GM18508 (cell line): ENCODE measurements at regions not wholly inside any gene's neighbourhood (a gene's known extent, or its start where the extent isn't known, plus 50 kb on each side); places are given as distances from the start of the nearest gene placed in this dataset.
"Not testable (repeated sequence)": the region's sequence is repeated elsewhere in the genome, so short reads cannot be mapped to it uniquely, and the experiment has no call there.

Experiments
- ATAC-seq: cut with Tn5 transposase; IDR thresholded peaks from one replicate; pipeline ENCODE4 v1.9.1; 2021; ENCODE audit warnings: moderate number of reproducible peaks; ENCODE audit not compliant: insufficient read depth, unreplicated experiment

DNA sequence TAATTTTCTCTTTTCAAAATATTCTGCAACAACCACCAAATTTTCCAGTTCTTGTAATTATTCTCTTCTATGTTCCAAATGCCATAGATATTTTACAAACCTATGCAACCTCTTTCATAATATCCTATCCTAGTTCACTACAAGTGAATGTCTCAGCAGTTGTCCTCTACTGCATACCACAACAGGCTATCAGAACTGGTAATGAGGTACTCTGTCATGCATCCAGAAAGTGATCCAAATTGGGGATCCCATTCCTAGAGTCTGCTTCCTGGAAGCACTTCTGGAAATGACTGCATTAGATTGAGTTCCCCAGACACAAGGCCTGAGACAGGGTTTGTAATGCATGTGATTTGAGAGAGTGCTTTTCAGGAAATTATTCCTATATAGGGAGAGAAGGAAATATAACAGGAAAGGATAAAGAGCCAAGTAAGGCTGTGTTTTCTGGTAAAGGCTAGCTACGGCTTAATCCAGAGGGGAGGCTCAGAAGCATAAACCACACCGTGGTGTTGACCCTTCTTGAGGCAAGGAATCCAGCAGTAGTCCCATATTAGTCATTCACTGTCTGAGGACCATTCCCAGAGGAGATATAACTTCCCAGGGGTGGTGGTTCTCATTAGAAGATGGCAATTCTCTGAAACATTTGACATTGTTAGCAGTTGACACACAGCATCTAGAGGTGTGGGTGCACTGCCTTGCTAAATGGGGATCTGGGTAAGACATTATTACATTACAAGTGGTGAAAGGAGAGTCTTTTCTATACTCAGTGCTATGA is 80.3 kb upstream of the FST start:
- no peak for ATAC-seq

DNA sequence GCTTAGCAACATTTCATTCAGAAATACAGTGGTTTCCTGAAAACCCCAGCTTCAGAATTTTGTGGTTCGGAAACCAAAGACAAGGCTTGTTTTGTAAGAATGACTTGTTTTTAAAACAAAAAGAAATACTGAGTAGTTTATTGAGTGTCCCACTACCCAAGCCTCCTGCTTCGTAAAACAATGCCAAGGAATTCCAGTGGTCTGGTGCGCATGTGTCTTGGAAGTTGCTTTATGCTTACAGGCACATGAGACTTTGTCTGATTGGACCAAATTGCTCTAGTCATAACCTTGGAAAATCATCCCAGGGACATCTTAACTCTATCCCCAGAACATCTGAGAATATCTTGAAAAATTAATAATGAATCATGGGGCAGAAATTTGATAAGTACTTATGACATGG is 77.1 kb upstream of the FST start:
- no peak for ATAC-seq

DNA sequence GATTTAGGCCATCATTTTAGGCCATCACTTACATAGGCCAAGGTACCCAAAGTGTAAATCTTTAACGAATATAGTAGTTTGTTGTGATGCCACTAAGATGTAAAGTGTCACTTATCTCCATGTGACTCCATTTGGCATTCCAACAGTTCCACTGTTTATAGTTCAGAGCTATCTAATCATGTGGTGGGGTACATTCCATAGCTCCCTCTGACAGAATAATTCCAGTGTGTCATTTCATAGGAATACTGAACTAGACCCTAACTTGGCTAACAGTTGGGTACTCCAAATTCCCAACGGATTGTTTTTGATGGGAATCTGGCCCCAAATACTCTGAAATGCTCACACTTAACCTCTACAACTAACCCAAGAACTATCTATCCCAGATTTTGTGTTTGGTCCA is 76.7 kb upstream of the FST start:
- no peak for ATAC-seq

DNA sequence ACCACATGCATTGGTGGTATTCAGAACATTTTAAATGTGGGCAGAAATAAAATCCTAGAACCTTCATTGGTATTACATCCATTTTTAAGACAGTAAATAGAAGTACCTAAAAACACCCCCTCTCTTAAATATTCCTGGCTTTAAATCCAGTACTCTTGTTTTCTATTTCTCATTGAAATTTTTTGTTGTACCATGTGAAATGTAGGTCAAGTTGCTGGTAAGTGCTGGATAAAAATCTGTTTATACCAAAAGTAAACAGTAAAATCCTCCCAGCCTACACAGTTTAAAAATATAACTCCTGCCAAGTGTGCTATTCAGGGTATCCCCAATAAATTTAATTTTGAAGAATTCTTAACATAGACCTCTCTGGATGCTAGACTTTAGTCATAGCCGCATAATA is 75.0 kb upstream of the FST start:
- ATAC-seq = no peak

DNA sequence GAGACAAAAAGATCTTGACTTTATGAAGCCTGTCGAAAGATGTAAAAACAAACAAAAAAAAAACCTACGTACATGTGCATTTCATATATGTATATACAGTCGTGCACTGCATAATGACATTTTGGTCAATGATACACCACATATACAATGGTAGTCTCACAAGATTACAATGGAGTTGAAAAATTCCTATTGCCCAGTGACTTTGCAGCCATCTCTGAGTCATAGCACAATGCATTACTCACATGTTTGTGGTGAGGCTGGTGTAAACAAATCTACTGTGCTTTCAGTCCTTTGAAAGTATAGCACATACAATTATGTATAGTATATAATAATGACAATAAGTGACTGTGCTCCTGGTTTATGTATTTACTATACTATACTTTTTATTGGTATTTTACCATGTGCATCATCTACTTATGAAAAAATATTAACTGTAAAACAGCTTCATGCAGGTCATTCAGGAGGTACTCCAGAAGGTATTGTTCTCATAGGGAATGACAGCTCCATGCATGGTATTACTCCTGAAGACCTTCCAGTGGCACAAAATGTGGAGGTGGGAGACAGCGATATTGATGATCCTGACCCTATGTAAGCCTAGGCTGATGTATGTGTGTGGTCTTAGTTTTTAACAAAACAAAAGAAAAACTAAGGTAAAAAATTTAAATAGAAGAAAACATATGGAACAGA is 73.7 kb upstream of the FST start:
- ATAC-seq = no peak

DNA sequence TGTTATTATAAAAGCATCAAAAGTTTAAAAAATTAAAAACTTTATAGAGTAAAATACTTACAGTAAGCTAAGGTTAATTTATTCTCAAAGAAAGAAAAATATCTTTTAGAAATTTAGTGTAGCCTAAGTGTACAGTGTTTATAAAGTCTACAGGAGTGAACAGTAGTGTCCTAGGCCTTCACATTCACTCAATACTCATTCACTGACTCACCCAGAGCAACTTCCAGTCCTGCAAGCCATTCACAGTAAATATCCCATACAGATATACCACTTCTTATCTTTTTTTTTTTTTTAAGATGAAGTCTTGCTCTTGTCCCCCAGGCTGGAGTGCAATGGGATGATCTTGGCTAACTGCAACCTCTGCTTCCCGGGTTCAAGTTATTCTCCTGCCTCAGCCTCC is 73.1 kb upstream of the FST start:
- no peak for ATAC-seq

DNA sequence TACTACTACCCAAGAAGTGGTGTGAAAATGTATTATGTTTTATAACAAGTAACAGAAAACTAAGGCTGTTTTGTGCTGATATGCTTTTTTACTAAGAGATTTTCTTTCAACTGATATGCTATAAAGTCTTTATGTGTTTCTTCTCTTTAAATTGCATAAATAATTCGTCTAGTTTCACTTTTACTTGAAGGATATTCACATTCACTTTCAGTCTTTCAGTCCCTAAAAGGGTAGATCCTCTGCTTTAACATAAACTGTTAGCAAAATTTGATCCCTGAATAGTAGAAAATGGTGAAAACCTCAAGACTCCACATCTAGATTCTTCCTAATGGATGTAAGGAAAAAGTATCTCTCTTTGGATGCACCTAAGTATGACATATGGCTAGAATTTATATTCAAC is 69.0 kb upstream of the FST start:
- no peak for ATAC-seq

DNA sequence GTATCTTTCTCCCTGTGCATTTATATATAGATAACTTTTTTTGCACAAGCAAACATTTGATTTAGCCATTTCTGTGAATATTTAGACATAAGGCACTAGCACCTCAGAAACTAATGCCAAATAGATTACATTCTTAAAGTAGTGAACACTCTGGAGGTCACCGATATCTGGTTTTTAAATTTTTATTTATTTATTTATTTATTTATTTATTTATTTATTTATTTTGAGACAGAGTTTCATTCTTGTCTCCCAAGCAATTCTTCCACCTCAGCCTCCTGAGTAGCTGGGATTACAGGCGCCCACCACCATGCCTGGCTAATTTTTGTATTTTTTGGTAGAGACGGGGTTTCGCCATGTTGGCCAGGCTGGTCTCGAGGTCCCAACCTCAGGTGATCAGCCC is 67.9 kb upstream of the FST start:
- not testable (repeated sequence) for ATAC-seq

DNA sequence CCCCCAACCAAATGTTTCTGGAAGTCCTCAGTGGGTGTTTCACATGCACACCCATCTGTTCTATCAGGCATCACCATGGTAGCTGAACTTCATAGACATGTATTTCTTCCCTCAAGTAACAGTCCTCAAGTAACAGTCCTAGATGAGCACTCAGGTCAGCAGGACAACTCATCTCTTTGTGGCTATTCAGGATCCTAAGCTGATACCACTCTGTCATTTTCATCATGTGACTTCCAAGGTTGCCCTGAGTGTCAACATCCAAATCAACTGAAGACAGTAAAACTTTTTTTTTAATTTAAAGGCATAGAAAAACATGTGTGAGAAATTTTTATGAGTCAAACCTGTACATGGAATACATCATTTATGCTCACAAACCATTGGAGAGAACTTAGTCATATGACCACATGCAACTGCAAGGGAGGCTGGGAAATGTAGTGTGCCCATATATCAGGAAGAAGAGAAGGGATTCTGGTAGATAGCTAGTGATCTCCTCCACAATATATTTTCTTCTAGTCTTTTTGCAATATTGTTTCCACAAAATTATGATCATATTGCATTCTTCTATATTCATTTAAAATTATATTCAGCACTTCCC is 64.2 kb upstream of the FST start:
- ATAC-seq = no peak

DNA sequence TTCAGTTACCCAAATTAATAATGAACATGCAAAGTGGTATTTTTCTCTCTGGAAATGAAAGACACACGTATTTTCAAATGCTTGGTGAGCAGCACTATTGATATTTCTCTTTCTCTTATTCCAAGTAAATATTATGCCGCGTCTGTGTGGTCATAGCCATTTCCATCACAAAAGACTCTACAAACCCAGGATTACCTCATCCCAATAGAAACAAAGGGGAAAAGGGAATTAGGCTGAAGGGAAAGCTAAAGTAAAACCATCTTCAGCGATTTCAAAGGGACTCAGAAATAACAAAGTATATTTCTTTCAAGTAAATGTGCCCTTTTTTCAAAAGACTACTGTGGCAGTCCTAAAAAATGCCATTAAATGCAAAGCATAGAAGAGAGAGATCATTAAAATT is 62.0 kb upstream of the FST start:
- no peak for ATAC-seq

DNA sequence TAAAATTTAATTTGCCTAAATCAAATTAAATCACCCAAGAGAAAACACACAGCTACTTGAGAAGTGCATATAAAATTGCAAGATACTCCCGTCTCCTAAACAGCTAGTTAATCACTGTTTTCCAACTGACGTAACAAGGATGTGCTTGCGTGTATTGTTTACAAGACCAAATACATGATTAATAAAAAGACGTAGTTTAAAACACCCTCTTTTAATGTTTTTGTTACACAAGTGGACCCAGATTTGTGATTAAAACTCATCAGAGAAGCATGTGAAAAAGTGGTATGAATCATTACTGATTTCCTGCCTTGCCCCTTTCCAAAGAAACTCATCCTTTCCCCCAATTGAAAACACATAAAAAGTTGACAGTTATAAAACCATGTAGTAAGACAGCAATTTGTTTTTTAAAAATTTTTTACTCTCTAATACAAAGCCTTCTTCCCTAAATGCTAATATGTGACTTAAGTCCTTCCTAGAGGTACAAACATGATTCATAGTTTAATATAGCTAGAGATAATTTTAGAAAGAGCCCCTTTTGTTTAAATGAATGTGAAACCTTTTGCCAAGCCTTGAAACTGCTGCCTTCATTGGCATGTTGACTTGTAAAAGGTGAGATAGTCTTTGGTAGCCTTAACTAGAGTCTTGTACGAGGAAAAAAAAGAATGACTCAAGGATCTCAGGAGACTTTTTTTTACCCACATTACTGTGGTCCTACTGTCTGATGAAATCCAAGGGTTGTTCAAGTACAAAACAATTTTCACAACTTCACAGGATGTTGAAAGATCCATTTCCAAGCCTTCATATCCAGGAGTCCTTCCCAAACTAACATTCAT is 61.4 kb upstream of the FST start:
- no peak for ATAC-seq

DNA sequence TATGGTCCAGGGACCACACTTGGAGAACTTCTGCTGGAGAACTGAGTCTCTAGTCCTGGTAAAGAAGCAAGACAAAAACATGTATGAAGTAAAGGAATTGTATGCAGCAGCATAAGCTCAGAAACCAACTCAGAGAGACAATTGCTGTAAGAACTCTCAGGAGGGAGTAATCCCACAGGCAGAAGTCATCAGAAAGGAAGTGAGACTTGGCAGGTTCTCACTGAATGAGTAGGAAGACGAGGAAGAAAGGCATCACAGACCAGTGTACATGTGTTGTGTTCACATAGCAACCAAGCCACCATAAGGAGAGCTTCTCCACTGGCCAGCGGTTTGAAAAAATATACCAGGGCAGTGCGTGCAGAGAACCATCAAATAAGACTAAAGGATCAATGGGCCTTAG is 57.9 kb upstream of the FST start:
- no peak for ATAC-seq

DNA sequence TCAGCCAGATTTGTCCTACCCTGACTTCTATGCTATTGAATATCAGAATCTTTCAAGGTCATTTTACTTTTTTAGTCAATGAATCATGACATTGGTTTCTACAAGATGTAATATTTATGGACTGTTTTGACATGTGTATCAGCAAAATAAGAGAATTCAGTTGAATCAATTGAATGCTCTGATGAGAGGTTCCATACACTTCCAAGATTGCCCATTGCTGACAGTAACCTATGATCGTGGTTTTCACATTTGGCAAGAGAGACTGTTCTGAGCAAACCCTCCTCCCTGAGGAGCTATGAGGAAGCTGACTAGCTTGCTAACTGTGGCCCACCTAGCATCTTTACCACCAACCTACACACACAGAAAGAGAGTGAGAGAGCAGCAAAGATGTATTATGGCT is 56.7 kb upstream of the FST start:
- ATAC-seq = no peak

DNA sequence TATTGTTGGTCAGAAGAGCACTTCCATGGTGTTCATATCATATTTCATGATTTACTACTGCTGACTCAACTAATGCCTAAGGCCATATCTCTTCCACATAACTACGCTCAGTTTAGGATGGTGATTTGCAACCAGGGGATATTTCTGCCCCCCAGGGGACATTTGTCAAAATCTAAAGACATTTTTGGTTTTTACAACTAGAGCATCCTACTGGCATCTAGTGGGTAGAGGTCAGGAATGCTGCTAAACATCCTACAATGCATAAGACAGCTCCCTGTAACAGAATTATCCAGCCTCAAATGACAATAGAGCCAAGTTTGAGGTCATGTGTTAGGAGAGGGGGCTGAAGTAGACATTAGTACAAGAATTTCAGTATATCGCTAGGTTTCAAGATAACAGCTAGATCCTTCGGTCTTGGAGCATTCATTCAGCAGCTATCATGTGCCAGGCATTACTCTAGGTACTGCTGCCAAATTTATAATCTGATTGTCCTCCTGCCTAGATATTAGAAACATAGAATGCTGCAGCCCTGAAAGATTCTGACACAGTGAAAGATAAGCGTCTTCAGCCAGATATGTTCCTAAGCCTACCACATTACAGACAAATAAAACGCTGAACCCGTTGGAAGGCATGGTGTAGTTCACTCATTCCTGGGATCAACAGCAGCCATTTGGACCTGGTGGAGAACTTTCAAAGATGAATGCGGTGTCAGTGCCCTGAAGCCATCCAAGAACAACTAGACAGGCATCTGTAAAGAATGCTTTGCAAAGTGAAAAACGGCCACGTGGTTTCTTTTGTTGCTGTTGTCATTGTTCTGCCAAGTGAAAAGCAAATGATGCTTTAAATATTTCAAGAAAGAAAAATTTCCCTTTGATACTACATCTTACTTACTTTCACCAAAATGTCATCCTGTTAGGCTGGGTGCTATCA is 55.5 kb upstream of the FST start:
- no peak for ATAC-seq

DNA sequence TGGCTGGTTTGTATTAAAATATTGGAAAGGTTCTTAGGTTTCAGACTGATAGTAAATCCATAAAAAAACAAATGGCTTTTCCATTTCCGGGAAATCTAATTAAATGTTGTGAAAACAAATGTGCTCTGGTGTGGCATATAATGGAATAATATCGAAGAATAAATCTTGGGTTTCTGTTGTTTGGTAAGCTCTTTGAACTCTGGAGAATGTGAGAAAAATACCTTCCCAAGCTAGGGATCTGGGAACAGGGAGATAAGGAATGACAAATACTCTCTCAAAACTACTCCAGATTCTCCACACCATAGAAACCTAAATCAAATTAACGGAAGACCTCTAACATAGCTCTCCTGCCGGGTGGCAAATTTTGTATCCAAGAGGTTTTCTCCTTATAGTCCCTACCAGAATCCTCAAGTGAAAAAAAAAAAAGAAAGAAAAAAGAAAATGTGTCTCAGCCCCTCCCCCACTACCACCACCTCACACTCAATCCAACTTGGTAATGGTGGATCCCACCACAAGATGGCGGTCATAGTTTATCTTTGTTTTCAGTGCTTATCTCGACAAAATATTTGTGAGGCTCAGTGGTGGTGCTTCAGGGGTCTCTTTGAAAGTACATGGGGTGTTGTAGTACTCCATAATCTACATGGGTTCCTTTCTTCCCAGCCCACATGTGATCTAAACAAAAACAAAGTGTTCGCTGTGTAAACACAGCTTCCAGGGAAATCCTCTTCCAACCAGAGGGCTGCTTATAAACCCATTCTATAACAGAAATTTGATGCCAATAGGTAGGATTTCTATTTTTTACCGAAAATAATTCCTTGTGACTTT is 54.5 kb upstream of the FST start:
- no peak for ATAC-seq

DNA sequence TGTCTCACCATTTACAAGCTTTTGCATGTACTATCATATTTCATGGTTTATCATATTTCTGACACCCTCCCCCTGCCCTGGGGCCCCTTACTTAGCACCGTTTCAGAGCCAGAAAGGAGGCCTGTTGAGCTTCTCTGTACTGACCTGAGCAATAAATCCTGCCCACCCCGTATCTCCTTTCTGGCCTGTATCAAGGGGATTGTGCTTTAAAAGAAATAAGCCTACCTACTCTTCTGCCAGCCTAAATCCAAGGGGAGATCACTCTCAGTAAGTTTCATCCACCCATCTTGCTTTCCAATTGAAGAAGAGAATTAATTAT is 54.0 kb upstream of the FST start:
- ATAC-seq = no peak

DNA sequence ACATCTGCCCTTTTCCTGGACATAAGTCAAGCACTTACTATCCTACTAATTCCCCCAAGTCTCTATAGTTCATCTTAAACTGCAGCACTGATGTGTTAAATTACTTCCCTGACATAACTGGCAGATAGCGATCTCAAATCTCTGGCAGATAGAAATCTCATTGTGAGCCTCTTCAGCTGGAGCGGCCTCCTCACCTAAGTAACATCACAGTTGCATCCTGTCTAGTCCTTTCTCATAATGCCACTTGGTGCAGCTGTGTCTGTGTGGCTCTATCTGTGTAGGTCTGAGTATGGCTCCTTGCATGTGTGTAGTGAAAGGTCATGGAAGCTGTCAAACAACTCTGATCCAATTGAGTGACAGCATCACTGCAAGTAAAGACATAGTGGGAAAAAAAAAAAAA is 53.6 kb upstream of the FST start:
- no peak for ATAC-seq

DNA sequence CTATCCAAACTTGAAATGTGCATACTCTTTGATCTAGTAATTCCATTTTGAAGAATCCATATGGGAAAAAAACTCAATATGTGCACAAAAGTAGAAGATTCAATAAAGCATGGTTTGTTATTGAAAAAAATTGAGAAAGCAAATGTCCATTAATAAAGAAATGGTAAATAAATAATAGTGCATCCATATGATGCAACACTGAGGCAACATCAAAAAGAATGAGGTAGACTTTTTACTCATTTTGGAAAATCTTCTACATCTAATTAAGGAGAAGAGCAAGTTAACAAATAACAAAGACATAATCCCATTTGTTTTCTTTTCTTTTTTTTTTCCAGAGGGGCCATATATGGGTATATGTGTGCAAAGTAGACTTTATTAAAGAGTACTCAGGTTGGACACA is 52.5 kb upstream of the FST start:
- ATAC-seq = no peak

DNA sequence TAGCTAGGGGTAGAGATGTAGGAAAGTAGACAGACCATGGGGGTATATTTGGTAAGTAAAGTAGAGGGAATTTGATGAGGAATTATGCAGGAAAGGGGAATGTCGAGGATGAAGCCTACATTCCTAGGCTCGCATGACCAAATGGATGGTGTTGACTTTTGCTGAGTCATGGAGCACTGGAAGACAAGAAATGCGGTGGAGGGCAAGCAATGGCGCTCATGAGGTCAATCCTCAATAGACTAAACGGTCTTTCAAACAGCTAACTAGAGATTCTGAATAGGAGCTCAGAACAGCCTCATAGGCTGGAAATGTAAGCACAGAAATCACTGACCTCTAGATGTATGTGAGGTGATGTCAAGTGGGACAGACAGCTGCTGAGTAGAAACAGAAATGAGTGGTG is 50.7 kb upstream of the FST start:
- ATAC-seq = no peak
